NCI-H2107 (cell line): ENCODE measurements at regions not wholly inside any gene's neighbourhood (a gene's known extent, or its start where the extent isn't known, plus 50 kb on each side); places are given as distances from the start of the nearest gene placed in this dataset.

Experiments used
- DNase-seq: peaks from one replicate; lab custom pipeline; 2025; lab: John Stamatoyannopoulos, UW

GRCh38 chr5:67371924-67372323 is 175.3 kb upstream of the CD180 start:
- no peak for DNase-seq

GRCh38 chr5:67366691-67367395 is 170.2 kb upstream of the CD180 start:
- no peak for DNase-seq

- DNase-seq: no peak
These were observed 169.7 kb upstream of the CD180 start for GRCh38 chr5:67366276-67366675.

- no peak for DNase-seq
These were observed 167.9 kb upstream of the CD180 start for GRCh38 chr5:67364381-67364970.

GRCh38 chr5:67363963-67364362 is 167.4 kb upstream of the CD180 start:
- DNase-seq: no peak

- no peak for DNase-seq
These were observed 166.6 kb upstream of the CD180 start for GRCh38 chr5:67363180-67363709.

- DNase-seq: no peak
These were observed 165.5 kb upstream of the CD180 start for GRCh38 chr5:67361932-67362729.

GRCh38 chr5:67360047-67360446 is 163.4 kb upstream of the CD180 start:
- no peak for DNase-seq

GRCh38 chr5:67358186-67358585 is 161.6 kb upstream of the CD180 start:
- no peak for DNase-seq

GRCh38 chr5:67355120-67355713 is 158.6 kb upstream of the CD180 start:
- DNase-seq: no peak

GRCh38 chr5:67353500-67354450 is 157.2 kb upstream of the CD180 start:
- peak; percentile 40 for DNase-seq

GRCh38 chr5:67350618-67351201 is 154.1 kb upstream of the CD180 start:
- DNase-seq: peak; percentile 4

GRCh38 chr5:67350185-67350584 is 153.6 kb upstream of the CD180 start:
- peak; percentile 6 for DNase-seq

GRCh38 chr5:67347821-67348220 is 151.2 kb upstream of the CD180 start:
- DNase-seq: no peak

- DNase-seq: no peak
These were observed 150.0 kb upstream of the CD180 start for GRCh38 chr5:67346611-67347010.

GRCh38 chr5:67344870-67345269 is 148.3 kb upstream of the CD180 start:
- DNase-seq: no peak

- no peak for DNase-seq
These were observed 147.2 kb upstream of the CD180 start for GRCh38 chr5:67343835-67344234.

- no peak for DNase-seq
These were observed 144.9 kb upstream of the CD180 start for GRCh38 chr5:67341478-67341877.

- no peak for DNase-seq
These were observed 142.7 kb upstream of the CD180 start for GRCh38 chr5:67339219-67339767.

- DNase-seq: no peak
These were observed 141.8 kb upstream of the CD180 start for GRCh38 chr5:67338421-67338820.

GRCh38 chr5:67337751-67338150 is 141.2 kb upstream of the CD180 start:
- DNase-seq: no peak
